ENCODE measurements at regions not wholly inside any gene's neighbourhood (a gene's known extent, or its start where the extent isn't known, plus 50 kb on each side); places are given as distances from the start of the nearest gene placed in this dataset.
A peak's percentile ranks its signal among the peaks of the same experiment; 100 is the strongest.

- TF ChIP-seq POLR2A (IDR thresholded peaks at IDR 0.05; ENCODE audit: low read depth, low read length) (no peak), MAZ (IDR thresholded peaks at IDR 0.05; ENCODE audit: borderline replicate concordance, low read depth, low read length) (no peak), ELK1 (IDR thresholded peaks at IDR 0.05; ENCODE audit: borderline replicate concordance, low read depth, low read length) (no peak), USF2 (IDR thresholded peaks at IDR 0.05; ENCODE audit: low read depth, low read length) (no peak), CEBPB (IDR thresholded peaks at IDR 0.05; ENCODE audit: low read depth, low read length) (no peak), RFX5 (IDR thresholded peaks at IDR 0.05; ENCODE audit: low read depth, low read length) (no peak), NFE2L2 (IDR thresholded peaks at IDR 0.05; ENCODE audit: low read depth, low read length) (no peak), RAD21 (IDR thresholded peaks at IDR 0.05; ENCODE audit: low read length) (no peak), FOS (IDR thresholded peaks at IDR 0.05; ENCODE audit: low read depth, low read length) (no peak), RCOR1 (IDR thresholded peaks at IDR 0.05; ENCODE audit: insufficient replicate concordance, low read length) (no peak), BHLHE40 (IDR thresholded peaks at IDR 0.05; ENCODE audit: low read depth, low read length) (no peak), SMC3 (IDR thresholded peaks at IDR 0.05; ENCODE audit: low read depth, low read length) (no peak), CHD1 (IDR thresholded peaks at IDR 0.05; ENCODE audit: low read depth, low read length) (no peak)
- TF ChIP-seq, protein P1, sequence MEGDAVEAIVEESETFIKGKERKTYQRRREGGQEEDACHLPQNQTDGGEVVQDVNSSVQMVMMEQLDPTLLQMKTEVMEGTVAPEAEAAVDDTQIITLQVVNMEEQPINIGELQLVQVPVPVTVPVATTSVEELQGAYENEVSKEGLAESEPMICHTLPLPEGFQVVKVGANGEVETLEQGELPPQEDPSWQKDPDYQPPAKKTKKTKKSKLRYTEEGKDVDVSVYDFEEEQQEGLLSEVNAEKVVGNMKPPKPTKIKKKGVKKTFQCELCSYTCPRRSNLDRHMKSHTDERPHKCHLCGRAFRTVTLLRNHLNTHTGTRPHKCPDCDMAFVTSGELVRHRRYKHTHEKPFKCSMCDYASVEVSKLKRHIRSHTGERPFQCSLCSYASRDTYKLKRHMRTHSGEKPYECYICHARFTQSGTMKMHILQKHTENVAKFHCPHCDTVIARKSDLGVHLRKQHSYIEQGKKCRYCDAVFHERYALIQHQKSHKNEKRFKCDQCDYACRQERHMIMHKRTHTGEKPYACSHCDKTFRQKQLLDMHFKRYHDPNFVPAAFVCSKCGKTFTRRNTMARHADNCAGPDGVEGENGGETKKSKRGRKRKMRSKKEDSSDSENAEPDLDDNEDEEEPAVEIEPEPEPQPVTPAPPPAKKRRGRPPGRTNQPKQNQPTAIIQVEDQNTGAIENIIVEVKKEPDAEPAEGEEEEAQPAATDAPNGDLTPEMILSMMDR (conservative IDR thresholded peaks at IDR 0.05; ENCODE audit: low read depth, low read length), result 0 out of 2 replicates have a peak, but pooled peaks have one; percentile 1
Observed at GRCh38 chr14:26276757-26277156, 321.1 kb downstream of the NOVA1 start.
